H1 (cell line): ENCODE measurements at regions not wholly inside any gene's neighbourhood (a gene's known extent, or its start where the extent isn't known, plus 50 kb on each side); places are given as distances from the start of the nearest gene placed in this dataset.

Source experiments
- CTCF ChIA-PET: fragments of 300-600 bp; sonication (Branson Sonifier 250); formaldehyde crosslinking; loops from one replicate; lab custom pipeline; 2021; ENCODE audit not compliant: partially characterized antibody; lab: Charles Lee
- POLR2A ChIA-PET: fragments of 300-600 bp; sonication (Branson Sonifier 250); formaldehyde crosslinking; loops from one replicate; lab custom pipeline; 2021; ENCODE audit warnings: inconsistent platforms; ENCODE audit not compliant: partially characterized antibody; lab: Charles Lee
- DNase-seq, 2 experiments: peaks; one replicate each; pipeline versions ENCODE4 v3.0.0 to v3.0.0-alpha.2; 2010 to 2022; ENCODE audit warnings: low spot score in 2 of 2, low read depth in 1 of 2, mixed read lengths in 1 of 2
- FAIRE-seq: peaks from 2 replicates; lab custom pipeline; 2011; peaks lifted over from hg19 to GRCh38; lab: Jason Lieb, UNC
- H2AFZ ChIP-seq: 2 replicates; pipeline ENCODE4 v1.8.1; 2012; ENCODE audit warnings: low read length, inconsistent platforms
- H2AK5ac ChIP-seq: 2 replicates; pipeline ENCODE4 v1.6.1; 2013; ENCODE audit warnings: low read depth, low read length
- H2BK120ac ChIP-seq: replicated peaks from 2 replicates; pipeline ENCODE3; 2013; ENCODE audit warnings: low read depth, low read length, inconsistent platforms
- H2BK12ac ChIP-seq: 2 replicates; pipeline ENCODE4 v1.6.1; 2013; ENCODE audit warnings: low read depth, low read length
- H2BK15ac ChIP-seq: 2 replicates; pipeline ENCODE4 v1.6.1; 2013; ENCODE audit warnings: low read length
- H2BK20ac ChIP-seq: 2 replicates; pipeline ENCODE4 v1.6.1; 2013; ENCODE audit warnings: low read length
- H2BK5ac ChIP-seq: 2 replicates; pipeline ENCODE4 v1.6.1; 2013; ENCODE audit warnings: low read depth, low read length
- H3K14ac ChIP-seq: 2 replicates; pipeline ENCODE4 v1.6.1; 2013; ENCODE audit warnings: inconsistent platforms; ENCODE audit not compliant: insufficient read length
- H3K18ac ChIP-seq: 2 replicates; pipeline ENCODE4 v1.6.1; 2013; ENCODE audit warnings: low read length; ENCODE audit errors: extremely low read depth
- H3K23ac ChIP-seq: 2 replicates; pipeline ENCODE4 v1.6.1; 2013; ENCODE audit warnings: inconsistent platforms; ENCODE audit not compliant: insufficient read length
- H3K23me2 ChIP-seq: 2 replicates; pipeline ENCODE4 v1.6.1; 2013; ENCODE audit warnings: low read depth, low read length
- H3K27ac ChIP-seq: 2 replicates; pipeline ENCODE4 v1.6.1; 2011; ENCODE audit warnings: low read depth, low read length, inconsistent platforms
- H3K27me3 ChIP-seq, 4 experiments: replicated peaks in 1 of 4; 1 replicate in 1 of 4; 2 replicates in 3 of 4; pipeline versions ENCODE4 v1.6.1 to v1.8.1; 2011 to 2013; ENCODE audit warnings: low read length in 3 of 4, mild to moderate bottlenecking in 3 of 4, inconsistent platforms in 2 of 4, mixed read lengths in 2 of 4, moderate library complexity in 1 of 4; ENCODE audit not compliant: control insufficient read depth in 3 of 4, insufficient read depth in 3 of 4; ENCODE audit errors: extremely low read depth in 1 of 4
- H3K36me3 ChIP-seq, 4 experiments: 2 replicates each; pipeline versions ENCODE4 v1.6.1 to v1.8.1; 2011 to 2013; ENCODE audit warnings: mild to moderate bottlenecking in 4 of 4, low read length in 3 of 4, moderate library complexity in 2 of 4, control low read depth in 1 of 4, inconsistent platforms in 1 of 4; ENCODE audit not compliant: insufficient read depth in 4 of 4, control insufficient read depth in 2 of 4
- H3K4ac ChIP-seq: replicated peaks from 2 replicates; pipeline ENCODE3; 2013; ENCODE audit warnings: low read length, low read depth, mixed read lengths, inconsistent platforms; ENCODE audit not compliant: insufficient read length
- H3K4me1 ChIP-seq, 4 experiments: replicated peaks in 1 of 4; 1 replicate in 1 of 4; 2 replicates in 3 of 4; pipeline versions ENCODE4 v1.6.1 to v1.8.1; 2011 to 2013; ENCODE audit warnings: low read length in 3 of 4, inconsistent platforms in 2 of 4, mixed read lengths in 1 of 4; ENCODE audit not compliant: insufficient read depth in 4 of 4, control insufficient read depth in 3 of 4
- H3K4me2 ChIP-seq, 2 experiments: 2 replicates each; pipeline versions ENCODE4 v1.6.1 to v1.8.1; 2011 to 2013; ENCODE audit warnings: low read depth in 2 of 2, low read length in 2 of 2, control low read depth in 1 of 2, inconsistent platforms in 1 of 2, mild to moderate bottlenecking in 1 of 2; ENCODE audit not compliant: insufficient read depth in 1 of 2
- H3K4me3 ChIP-seq, 4 experiments: fragments of 200-600, 300-600 bp in 1 of 4; sonication (generic), shearing (Covaris generic), sonication (Bioruptor Twin) in 1 of 4; 2 replicates each; pipeline versions ENCODE4 v1.5.1 to v1.8.1; 2011 to 2016; ENCODE audit warnings: low read length in 4 of 4, low read depth in 3 of 4, control low read depth in 2 of 4, inconsistent platforms in 2 of 4, mild to moderate bottlenecking in 2 of 4, mixed read lengths in 1 of 4, moderate library complexity in 1 of 4; ENCODE audit not compliant: insufficient read depth in 2 of 4; ENCODE audit errors: extremely low read depth in 1 of 4
- H3K56ac ChIP-seq: replicated peaks from 2 replicates; pipeline ENCODE3; 2013; ENCODE audit warnings: low read depth, mild to moderate bottlenecking, mixed read lengths, low read length, inconsistent platforms; ENCODE audit not compliant: insufficient read length
- H3K79me1 ChIP-seq: 2 replicates; pipeline ENCODE4 v1.6.1; 2013; ENCODE audit warnings: low read depth, low read length, control low read depth
- H3K79me2 ChIP-seq, 2 experiments: 2 replicates each; pipeline versions ENCODE4 v1.6.1 to v1.8.1; 2012 to 2013; ENCODE audit warnings: low read length in 2 of 2, mild to moderate bottlenecking in 2 of 2, inconsistent platforms in 1 of 2; ENCODE audit not compliant: insufficient read depth in 2 of 2, control insufficient read depth in 1 of 2
- H3K9ac ChIP-seq, 4 experiments: replicated peaks in 1 of 4; 1 replicate in 1 of 4; 2 replicates in 3 of 4; pipeline versions ENCODE4 v1.6.1 to v1.8.1; 2011 to 2013; ENCODE audit warnings: low read depth in 3 of 4, low read length in 3 of 4, control low read depth in 2 of 4, mild to moderate bottlenecking in 2 of 4, moderate library complexity in 2 of 4, inconsistent platforms in 1 of 4; ENCODE audit errors: extremely low read depth in 1 of 4
- H3K9me3 ChIP-seq, 2 experiments: 2 replicates each; pipeline versions ENCODE4 v1.6.1 to v1.8.1; 2012 to 2013; ENCODE audit warnings: mild to moderate bottlenecking in 2 of 2, moderate library complexity in 2 of 2, control low read depth in 1 of 2, inconsistent platforms in 1 of 2, low read depth in 1 of 2, low read length in 1 of 2, mixed read lengths in 1 of 2; ENCODE audit not compliant: insufficient read depth in 2 of 2
- H4K20me1 ChIP-seq, 2 experiments: replicated peaks in 1 of 2; 2 replicates each; pipeline versions ENCODE3 to v1.8.1; 2011 to 2013; ENCODE audit warnings: inconsistent platforms in 2 of 2, low read length in 2 of 2, mild to moderate bottlenecking in 1 of 2; ENCODE audit not compliant: insufficient read depth in 2 of 2, control insufficient read depth in 1 of 2
- H4K5ac ChIP-seq: 2 replicates; pipeline ENCODE4 v1.6.1; 2013; ENCODE audit warnings: low read length, low read depth, mixed read lengths, inconsistent platforms; ENCODE audit not compliant: insufficient read length
- H4K8ac ChIP-seq: 2 replicates; pipeline ENCODE4 v1.8.0; 2013; ENCODE audit warnings: mild to moderate bottlenecking, moderate library complexity, low read length, inconsistent platforms; ENCODE audit not compliant: insufficient read depth; ENCODE audit errors: extremely low read depth
- H4K91ac ChIP-seq: replicated peaks from 2 replicates; pipeline ENCODE3; 2013; ENCODE audit warnings: low read length, mixed read lengths, inconsistent platforms; ENCODE audit not compliant: insufficient read length
- BCL11A ChIP-seq, 2 experiments: IDR thresholded peaks; one replicate each; pipeline ENCODE4 v1.6.1; 2011; ENCODE audit warnings: low read depth in 2 of 2, low read length in 2 of 2, mild to moderate bottlenecking in 2 of 2
- FOSL1 ChIP-seq: IDR thresholded peaks from 2 replicates; pipeline ENCODE4 v1.6.1; 2011; ENCODE audit warnings: mild to moderate bottlenecking, low read depth, low read length, moderate library complexity; ENCODE audit not compliant: insufficient read depth
- JUND ChIP-seq: IDR thresholded peaks from 2 replicates; pipeline ENCODE4 v1.6.1; 2011; ENCODE audit warnings: mild to moderate bottlenecking, improper control_type of control experiment, low read length
- PHF8 ChIP-seq: fragments of 200-600 bp; sonication (generic); conservative IDR thresholded peaks from 2 replicates; pipeline ENCODE4 v1.7.1; 2012; ENCODE audit warnings: low read depth, mild to moderate bottlenecking, inconsistent platforms, low read length, moderate library complexity
- POLR2A ChIP-seq, 2 experiments: IDR thresholded peaks; 1 replicate in 1 of 2; 2 replicates in 1 of 2; pipeline ENCODE4 v1.6.1; 2011; ENCODE audit warnings: low read depth in 2 of 2, low read length in 2 of 2, mild to moderate bottlenecking in 2 of 2; ENCODE audit errors: control extremely low read depth in 1 of 2
- POLR2AphosphoS5 ChIP-seq: IDR thresholded peaks from 2 replicates; pipeline ENCODE4 v1.6.1; 2011; ENCODE audit warnings: low read depth, low read length
- RFX5 ChIP-seq: IDR thresholded peaks from 2 replicates; pipeline ENCODE4 v1.6.1; 2011; ENCODE audit warnings: low read depth, low read length, improper control_type of control experiment, borderline replicate concordance
- RNF2 ChIP-seq: fragments of 200-900, 300-1000 bp; sonication (generic); IDR thresholded peaks from 2 replicates; pipeline ENCODE4 v1.7.1; 2016; ENCODE audit warnings: borderline replicate concordance, low read depth, mild to moderate bottlenecking, antibody characterized with exemption, low read length; ENCODE audit not compliant: poor library complexity, severe bottlenecking; ENCODE audit errors: missing control alignments
- SIRT6 ChIP-seq: IDR thresholded peaks from one replicate; pipeline ENCODE4 v1.7.1; 2012; ENCODE audit warnings: low read length, inconsistent platforms
- SP1 ChIP-seq: IDR thresholded peaks from 2 replicates; pipeline ENCODE4 v1.6.1; 2011; ENCODE audit warnings: low read depth, low read length
- SRF ChIP-seq: IDR thresholded peaks from 2 replicates; pipeline ENCODE4 v1.6.1; 2011; ENCODE audit warnings: mild to moderate bottlenecking, low read depth, low read length, moderate library complexity
- TAF1 ChIP-seq: IDR thresholded peaks from 2 replicates; pipeline ENCODE4 v1.6.1; 2011; ENCODE audit warnings: mild to moderate bottlenecking, low read depth, low read length
- TCF12 ChIP-seq: IDR thresholded peaks from 2 replicates; pipeline ENCODE4 v1.6.1; 2011; ENCODE audit warnings: low read depth, mild to moderate bottlenecking, low read length
- TF ChIP-seq, protein P1 (sequence below), 3 experiments: IDR thresholded peaks; 1 replicate in 2 of 3; 2 replicates in 1 of 3; pipeline versions ENCODE4 v1.5.1 to v1.6.1; 2011; ENCODE audit warnings: low read length in 3 of 3, mild to moderate bottlenecking in 3 of 3, inconsistent platforms in 2 of 3, low read depth in 1 of 3, moderate library complexity in 1 of 3; ENCODE audit not compliant: insufficient read depth in 1 of 3; ENCODE audit errors: control extremely low read depth in 1 of 3

- Histone ChIP-seq H2BK120ac (no peak overlapping the region), H3K4me1 (no peaks in the 10 kb centered on the region), H2AK5ac (no peak overlapping the region), H3K79me1 (no peaks in the 10 kb centered on the region), H2BK12ac (no peak overlapping the region), H3K27ac (no peak overlapping the region), H3K23me2 (no peaks in the 10 kb centered on the region), H3K4me2 (no peak overlapping the region), H2AFZ (no peak overlapping the region), H3K9me3 (no peaks in the 10 kb centered on the region), H3K23ac (no peak overlapping the region), H3K14ac (no peak overlapping the region), H3K9ac (no peak overlapping the region), H2BK20ac (no peak overlapping the region), H4K91ac (no peak overlapping the region), H2BK15ac (no peak overlapping the region), H3K4me3 (no peak overlapping the region), H3K4ac (no peak overlapping the region), H4K5ac (no peak overlapping the region), H3K56ac (no peak overlapping the region), H3K36me3 (no peaks in the 10 kb centered on the region), H3K18ac (no peak overlapping the region), H4K8ac (no peak overlapping the region), H4K20me1 (no peaks in the 10 kb centered on the region), H2BK5ac (no peak overlapping the region), H3K27me3 (no peaks in the 10 kb centered on the region), H3K79me2 (no peaks in the 10 kb centered on the region)
- ChIA-PET POLR2A (no interaction called here), CTCF (no interaction called here)
- FAIRE-seq (no peak), DNase-seq (no peak)
- no peak for TF ChIP-seq FOSL1
- TF ChIP-seq SRF = no peak
- no peak for TF ChIP-seq POLR2A (IDR thresholded peaks at IDR 0.05; ENCODE audit: control extremely low read depth in 1 of 2, low read depth in 2 of 2, low read length in 2 of 2)
- no peak for TF ChIP-seq SIRT6
- TF ChIP-seq SP1 = no peak
- no peak for TF ChIP-seq PHF8
- no peak for TF ChIP-seq RFX5
- TF ChIP-seq RNF2 = no peak
- TF ChIP-seq POLR2AphosphoS5 = no peak
- no peak for TF ChIP-seq JUND
- TF ChIP-seq TAF1 = no peak
- no peak for TF ChIP-seq TCF12
- no peak for TF ChIP-seq BCL11A (IDR thresholded peaks at IDR 0.05; ENCODE audit: low read depth in 2 of 2, low read length in 2 of 2)
- TF ChIP-seq, protein P1, sequence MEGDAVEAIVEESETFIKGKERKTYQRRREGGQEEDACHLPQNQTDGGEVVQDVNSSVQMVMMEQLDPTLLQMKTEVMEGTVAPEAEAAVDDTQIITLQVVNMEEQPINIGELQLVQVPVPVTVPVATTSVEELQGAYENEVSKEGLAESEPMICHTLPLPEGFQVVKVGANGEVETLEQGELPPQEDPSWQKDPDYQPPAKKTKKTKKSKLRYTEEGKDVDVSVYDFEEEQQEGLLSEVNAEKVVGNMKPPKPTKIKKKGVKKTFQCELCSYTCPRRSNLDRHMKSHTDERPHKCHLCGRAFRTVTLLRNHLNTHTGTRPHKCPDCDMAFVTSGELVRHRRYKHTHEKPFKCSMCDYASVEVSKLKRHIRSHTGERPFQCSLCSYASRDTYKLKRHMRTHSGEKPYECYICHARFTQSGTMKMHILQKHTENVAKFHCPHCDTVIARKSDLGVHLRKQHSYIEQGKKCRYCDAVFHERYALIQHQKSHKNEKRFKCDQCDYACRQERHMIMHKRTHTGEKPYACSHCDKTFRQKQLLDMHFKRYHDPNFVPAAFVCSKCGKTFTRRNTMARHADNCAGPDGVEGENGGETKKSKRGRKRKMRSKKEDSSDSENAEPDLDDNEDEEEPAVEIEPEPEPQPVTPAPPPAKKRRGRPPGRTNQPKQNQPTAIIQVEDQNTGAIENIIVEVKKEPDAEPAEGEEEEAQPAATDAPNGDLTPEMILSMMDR (IDR thresholded peaks at IDR 0.05; ENCODE audit: control extremely low read depth in 1 of 3, insufficient read depth in 1 of 3, low read depth in 1 of 3, low read length in 3 of 3) = no peak
These were observed 439.3 kb upstream of the CDH8 start for GRCh38 chr16:62475573-62475972.
